ENCODE measurements at regions not wholly inside any gene's neighbourhood (a gene's known extent, or its start where the extent isn't known, plus 50 kb on each side); places are given as distances from the start of the nearest gene placed in this dataset.

DNA sequence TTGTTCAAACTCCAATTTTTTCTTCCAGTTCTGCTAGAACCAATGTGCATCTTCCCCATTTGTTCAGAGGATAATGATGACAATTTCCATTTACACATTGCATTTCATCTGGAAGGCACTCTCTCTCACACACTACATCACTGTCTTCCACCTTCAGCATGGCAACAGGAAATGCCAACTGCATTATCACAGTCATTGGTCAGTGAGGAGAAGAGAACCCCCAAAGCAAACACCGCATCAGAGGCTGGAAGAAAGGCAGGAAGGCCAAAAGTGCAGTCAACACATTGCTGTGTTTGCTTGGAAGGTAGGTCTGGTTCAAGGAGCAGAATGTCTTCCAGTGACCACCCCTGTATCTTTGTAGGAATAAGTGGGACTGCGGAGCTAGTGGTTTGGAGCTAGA is 192.2 kb upstream of the RHOBTB1 start:
- TF ChIP-seq ZFX (IDR thresholded peaks at IDR 0.05) = no peak
- TF ChIP-seq, protein P1, sequence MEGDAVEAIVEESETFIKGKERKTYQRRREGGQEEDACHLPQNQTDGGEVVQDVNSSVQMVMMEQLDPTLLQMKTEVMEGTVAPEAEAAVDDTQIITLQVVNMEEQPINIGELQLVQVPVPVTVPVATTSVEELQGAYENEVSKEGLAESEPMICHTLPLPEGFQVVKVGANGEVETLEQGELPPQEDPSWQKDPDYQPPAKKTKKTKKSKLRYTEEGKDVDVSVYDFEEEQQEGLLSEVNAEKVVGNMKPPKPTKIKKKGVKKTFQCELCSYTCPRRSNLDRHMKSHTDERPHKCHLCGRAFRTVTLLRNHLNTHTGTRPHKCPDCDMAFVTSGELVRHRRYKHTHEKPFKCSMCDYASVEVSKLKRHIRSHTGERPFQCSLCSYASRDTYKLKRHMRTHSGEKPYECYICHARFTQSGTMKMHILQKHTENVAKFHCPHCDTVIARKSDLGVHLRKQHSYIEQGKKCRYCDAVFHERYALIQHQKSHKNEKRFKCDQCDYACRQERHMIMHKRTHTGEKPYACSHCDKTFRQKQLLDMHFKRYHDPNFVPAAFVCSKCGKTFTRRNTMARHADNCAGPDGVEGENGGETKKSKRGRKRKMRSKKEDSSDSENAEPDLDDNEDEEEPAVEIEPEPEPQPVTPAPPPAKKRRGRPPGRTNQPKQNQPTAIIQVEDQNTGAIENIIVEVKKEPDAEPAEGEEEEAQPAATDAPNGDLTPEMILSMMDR (conservative IDR thresholded peaks at IDR 0.05) = no peak
- H3K27ac ChIP-seq = no peak overlapping the region

DNA sequence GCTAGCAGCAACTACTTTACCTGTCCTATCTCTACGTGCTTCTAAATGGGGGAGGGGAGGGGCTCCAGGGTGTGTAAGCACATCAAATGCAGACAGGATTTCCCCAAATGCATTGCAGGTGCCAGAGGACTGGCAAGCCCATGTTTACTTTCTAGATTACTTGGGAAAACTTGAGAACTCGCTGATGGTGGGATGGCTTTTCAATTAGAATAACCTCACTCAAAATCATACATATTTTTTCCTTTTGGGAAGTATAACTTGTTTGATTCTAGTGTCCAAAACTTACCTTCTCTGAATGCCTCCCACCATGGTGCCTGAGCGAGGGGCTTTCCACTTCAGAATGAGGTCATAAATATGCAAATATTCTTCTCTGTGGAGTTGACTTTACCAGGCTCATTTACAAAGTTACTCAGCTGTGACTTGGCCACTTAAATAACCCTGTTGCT is 191.3 kb upstream of the RHOBTB1 start:
- TF ChIP-seq ZFX (IDR thresholded peaks at IDR 0.05) = no peak
- TF ChIP-seq, protein P1 (conservative IDR thresholded peaks at IDR 0.05) = no peak
- H3K27ac ChIP-seq = no peak overlapping the region

DNA sequence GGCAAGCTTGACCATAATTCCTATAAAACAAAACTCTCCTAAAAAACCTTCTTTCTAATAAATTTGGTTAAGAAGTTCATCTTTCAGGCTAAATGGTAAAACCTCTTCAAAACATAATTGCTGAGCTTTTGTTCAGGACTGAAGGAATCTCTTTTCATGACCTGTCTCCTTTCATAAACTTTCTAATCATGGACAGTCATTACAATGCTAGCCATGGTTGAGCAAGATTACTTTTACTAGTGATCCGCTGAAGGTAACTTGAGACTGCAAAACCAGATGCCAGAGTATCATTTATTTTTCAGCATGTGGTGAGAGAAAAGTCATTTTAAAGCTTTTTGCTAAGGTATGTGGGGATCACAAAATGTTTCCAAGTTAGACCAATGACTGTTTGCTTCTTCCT is 186.4 kb upstream of the RHOBTB1 start:
- no peak for TF ChIP-seq ZFX (IDR thresholded peaks at IDR 0.05)
- TF ChIP-seq, protein P1 (conservative IDR thresholded peaks at IDR 0.05) = no peak
- H3K27ac ChIP-seq = no peak overlapping the region

DNA sequence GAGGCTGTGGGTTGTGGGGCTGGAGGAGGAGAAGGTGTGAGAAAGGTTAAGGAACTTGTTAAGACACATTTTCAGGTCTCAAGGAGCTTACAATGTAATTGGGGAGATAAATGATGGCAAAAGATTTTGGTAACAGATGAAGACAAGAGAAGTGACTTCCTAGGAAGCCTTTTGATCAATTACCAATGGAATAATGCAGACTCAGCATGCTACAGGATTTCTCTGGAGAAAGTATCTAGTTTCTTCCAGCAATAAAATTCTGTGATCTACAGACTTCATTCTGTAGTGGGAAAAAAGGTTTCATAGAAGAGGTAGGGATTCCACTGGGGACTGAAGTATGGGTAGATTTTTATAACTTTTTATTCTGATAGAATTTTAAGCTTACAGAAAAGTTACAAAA is 184.2 kb upstream of the RHOBTB1 start:
- TF ChIP-seq, protein P1 (conservative IDR thresholded peaks at IDR 0.05) = no peak
- TF ChIP-seq ZFX (IDR thresholded peaks at IDR 0.05) = no peak
- no peak overlapping the region for H3K27ac ChIP-seq

DNA sequence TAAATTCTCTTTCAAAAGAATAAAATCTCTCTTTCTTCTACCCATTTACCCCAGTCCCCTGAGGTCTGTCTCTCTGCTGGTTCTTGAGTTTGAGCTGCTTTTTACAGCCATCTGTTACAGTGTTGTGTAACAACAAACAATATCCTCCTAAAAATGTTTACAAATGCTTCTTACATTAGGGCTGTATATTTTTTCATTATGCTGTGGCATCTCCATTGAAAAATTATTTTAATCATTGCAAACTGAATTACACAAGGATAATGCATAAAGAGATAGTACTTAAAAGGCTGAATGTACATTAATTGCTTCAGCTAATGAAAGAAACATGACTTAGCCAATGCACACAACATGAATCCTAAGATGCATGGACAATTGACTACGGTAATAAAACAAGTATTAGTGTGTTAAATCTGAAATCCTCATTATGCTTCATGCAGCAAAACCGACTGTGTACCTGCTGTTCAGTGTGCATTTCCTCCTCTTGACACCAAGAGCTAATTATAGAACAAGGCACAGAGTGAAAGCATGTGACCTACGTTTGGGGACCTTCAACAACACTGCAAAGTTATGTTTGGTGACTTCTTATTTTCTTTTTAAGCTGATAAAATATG is 181.7 kb upstream of the RHOBTB1 start:
- H3K27ac ChIP-seq = no peak overlapping the region; the same call in 1 of the 2 replicates
- no peak for TF ChIP-seq ZFX (IDR thresholded peaks at IDR 0.05)
- TF ChIP-seq, protein P1 (conservative IDR thresholded peaks at IDR 0.05) = no peak

DNA sequence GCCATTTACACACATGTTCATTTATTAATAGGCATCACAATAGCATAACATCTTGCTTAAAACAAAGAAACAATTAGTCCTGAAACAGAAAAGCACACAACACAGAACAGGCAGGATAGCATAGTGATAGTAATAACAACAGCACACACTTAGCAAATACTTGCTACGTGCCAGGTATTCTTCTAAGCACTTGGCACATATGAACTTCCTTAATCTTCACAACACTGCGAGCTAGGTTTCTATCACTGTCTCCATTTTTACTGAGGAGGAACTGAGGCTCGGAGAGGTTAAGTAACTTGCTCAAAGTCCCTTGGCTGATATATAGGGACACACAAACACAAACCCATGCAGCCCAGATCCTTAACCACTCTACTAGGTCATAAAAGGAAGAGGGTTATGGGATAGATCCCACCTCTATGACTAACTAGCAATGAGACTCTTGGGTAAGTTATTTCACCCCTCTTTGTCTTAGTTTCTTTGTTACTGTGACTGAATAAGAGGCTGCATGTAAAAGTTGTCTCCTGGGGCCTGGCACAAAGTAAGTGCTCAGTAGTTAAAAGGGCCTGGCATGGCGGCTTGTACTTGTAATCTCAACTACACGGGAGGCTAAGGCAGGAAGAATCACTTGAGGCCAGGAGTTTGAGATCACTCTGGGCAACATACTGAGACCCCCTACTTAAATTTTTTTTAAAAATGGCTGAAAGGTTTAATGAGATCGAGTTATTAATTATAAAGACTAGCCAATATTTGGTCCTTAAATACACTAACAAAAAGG is 181.0 kb upstream of the RHOBTB1 start:
- TF ChIP-seq ZFX (IDR thresholded peaks at IDR 0.05) = no peak
- H3K27ac ChIP-seq = peak overlapping the region; percentile 60; the same call in 1 of the 2 replicates

DNA sequence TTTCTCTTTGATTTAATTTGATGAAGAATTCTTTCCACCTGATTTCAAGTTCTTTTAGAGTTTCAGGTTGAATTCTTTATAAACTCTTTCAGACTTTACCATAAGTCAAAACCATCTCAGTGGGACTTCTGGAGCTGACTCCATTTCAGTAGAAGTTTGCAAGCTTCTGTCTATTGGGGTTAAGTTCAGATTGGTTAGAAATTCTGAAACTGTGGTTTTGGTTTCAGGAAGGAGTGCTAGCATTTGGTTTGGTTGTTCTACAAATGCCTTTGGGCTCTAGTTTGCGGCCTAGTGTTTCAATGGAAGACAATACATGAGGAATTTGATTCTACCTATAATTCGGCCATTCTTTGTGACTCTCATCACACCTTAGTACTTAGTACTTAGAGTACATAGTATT is 176.8 kb upstream of the RHOBTB1 start:
- no peak for TF ChIP-seq ZFX (IDR thresholded peaks at IDR 0.05)
- TF ChIP-seq, protein P1 (conservative IDR thresholded peaks at IDR 0.05) = no peak
- H3K27ac ChIP-seq = no peak overlapping the region
